MG63 (cell line): ENCODE measurements at regions not wholly inside any gene's neighbourhood (a gene's known extent, or its start where the extent isn't known, plus 50 kb on each side); places are given as distances from the start of the nearest gene placed in this dataset.

Source experiments
- DNase-seq: peaks from one replicate; pipeline ENCODE4 v3.0.0-alpha.2; 2020
- H3K27me3 ChIP-seq: fragments of 250-450 bp; sonication (Bioruptor Pico); 2 replicates; pipeline ENCODE4 v1.5.1; 2020; ENCODE audit warnings: mild to moderate bottlenecking, moderate library complexity
- H3K36me3 ChIP-seq: fragments of 250-450 bp; sonication (Bioruptor Pico); 2 replicates; pipeline ENCODE4 v1.5.1; 2020; ENCODE audit warnings: mild to moderate bottlenecking, moderate library complexity
- H3K4me3 ChIP-seq: fragments of 250-450 bp; sonication (Bioruptor Pico); 2 replicates; pipeline ENCODE4 v1.5.1; 2020; ENCODE audit warnings: mild to moderate bottlenecking, moderate library complexity
- H3K9me3 ChIP-seq: fragments of 250-450 bp; sonication (Bioruptor Pico); 2 replicates; pipeline ENCODE4 v1.5.1; 2020; ENCODE audit warnings: mild to moderate bottlenecking, moderate library complexity

GRCh38 chr13:63408331-63409189, 1992.9 kb upstream of the PCDH20 start:
- Histone ChIP-seq H3K4me3 (no peak overlapping the region), H3K36me3 (no peaks in the 10 kb centered on the region), H3K27me3 (no peaks in the 10 kb centered on the region), H3K9me3 (no peaks in the 10 kb centered on the region)
- DNase-seq: no peak

GRCh38 chr13:63403733-63404132, 1988.1 kb upstream of the PCDH20 start:
- DNase-seq: no peak
- no peaks in the 10 kb centered on the region for H3K27me3 ChIP-seq
- H3K36me3 ChIP-seq: no peaks in the 10 kb centered on the region
- H3K9me3 ChIP-seq: no peaks in the 10 kb centered on the region
- H3K4me3 ChIP-seq: no peak overlapping the region

- Histone ChIP-seq H3K4me3 (no peak overlapping the region), H3K27me3 (no peaks in the 10 kb centered on the region), H3K36me3 (no peaks in the 10 kb centered on the region), H3K9me3 (no peaks in the 10 kb centered on the region)
- DNase-seq: no peak
Measured at GRCh38 chr13:63396746-63397145, 1981.1 kb upstream of the PCDH20 start.

- Histone ChIP-seq H3K36me3 (no peaks in the 10 kb centered on the region), H3K9me3 (no peaks in the 10 kb centered on the region)
- no peak for DNase-seq
Measured at GRCh38 chr13:63393112-63393511, 1977.5 kb upstream of the PCDH20 start.

GRCh38 chr13:63389756-63390155, 1974.1 kb upstream of the PCDH20 start:
- DNase-seq: no peak
- Histone ChIP-seq H3K9me3 (no peaks in the 10 kb centered on the region), H3K4me3 (no peak overlapping the region), H3K36me3 (no peaks in the 10 kb centered on the region), H3K27me3 (no peaks in the 10 kb centered on the region)

More at GRCh38 chr13:63393112-63393511, 1977.5 kb upstream of the PCDH20 start:
- no peaks in the 10 kb centered on the region for H3K27me3 ChIP-seq
- no peak overlapping the region for H3K4me3 ChIP-seq

- no peak overlapping the region for H3K4me3 ChIP-seq
- H3K36me3 ChIP-seq: no peaks in the 10 kb centered on the region
- no peaks in the 10 kb centered on the region for H3K27me3 ChIP-seq
- H3K9me3 ChIP-seq: no peaks in the 10 kb centered on the region
- no peak for DNase-seq
Measured at GRCh38 chr13:63381078-63381859, 1965.6 kb upstream of the PCDH20 start.

- DNase-seq: no peak
Measured at GRCh38 chr13:63377986-63378385, 1962.3 kb upstream of the PCDH20 start.

GRCh38 chr13:63370101-63370500, 1954.5 kb upstream of the PCDH20 start:
- no peaks in the 10 kb centered on the region for H3K9me3 ChIP-seq
- DNase-seq: no peak
- no peak overlapping the region for H3K4me3 ChIP-seq
- no peaks in the 10 kb centered on the region for H3K36me3 ChIP-seq
- H3K27me3 ChIP-seq: no peaks in the 10 kb centered on the region

More at GRCh38 chr13:63377986-63378385, 1962.3 kb upstream of the PCDH20 start:
- H3K4me3 ChIP-seq: no peak overlapping the region
- H3K27me3 ChIP-seq: no peaks in the 10 kb centered on the region
- no peaks in the 10 kb centered on the region for H3K9me3 ChIP-seq
- no peaks in the 10 kb centered on the region for H3K36me3 ChIP-seq

- Histone ChIP-seq H3K36me3 (no peaks in the 10 kb centered on the region), H3K27me3 (no peaks in the 10 kb centered on the region), H3K9me3 (no peaks in the 10 kb centered on the region), H3K4me3 (no peak overlapping the region)
- peak; percentile 32 for DNase-seq
Measured at GRCh38 chr13:63367522-63368198, 1952.0 kb upstream of the PCDH20 start.

- H3K9me3 ChIP-seq: no peaks in the 10 kb centered on the region
- DNase-seq: no peak
- no peak overlapping the region for H3K4me3 ChIP-seq
- no peaks in the 10 kb centered on the region for H3K27me3 ChIP-seq
- no peaks in the 10 kb centered on the region for H3K36me3 ChIP-seq
Measured at GRCh38 chr13:63364159-63364558, 1948.5 kb upstream of the PCDH20 start.

- DNase-seq: no peak
- no peaks in the 10 kb centered on the region for H3K9me3 ChIP-seq
Measured at GRCh38 chr13:63351533-63351932, 1935.9 kb upstream of the PCDH20 start.

GRCh38 chr13:63351081-63351480, 1935.4 kb upstream of the PCDH20 start:
- Histone ChIP-seq H3K4me3 (no peak overlapping the region), H3K36me3 (no peaks in the 10 kb centered on the region), H3K27me3 (no peaks in the 10 kb centered on the region), H3K9me3 (no peaks in the 10 kb centered on the region)
- no peak for DNase-seq

More at GRCh38 chr13:63351533-63351932, 1935.9 kb upstream of the PCDH20 start:
- Histone ChIP-seq H3K4me3 (no peak overlapping the region), H3K36me3 (no peaks in the 10 kb centered on the region), H3K27me3 (no peaks in the 10 kb centered on the region)

GRCh38 chr13:63345835-63346234, 1930.2 kb upstream of the PCDH20 start:
- Histone ChIP-seq H3K27me3 (no peaks in the 10 kb centered on the region), H3K9me3 (no peaks in the 10 kb centered on the region), H3K4me3 (no peak overlapping the region), H3K36me3 (no peaks in the 10 kb centered on the region)
- no peak for DNase-seq

GRCh38 chr13:63344711-63345110, 1929.1 kb upstream of the PCDH20 start:
- no peak overlapping the region for H3K4me3 ChIP-seq
- H3K9me3 ChIP-seq: no peaks in the 10 kb centered on the region
- no peaks in the 10 kb centered on the region for H3K36me3 ChIP-seq
- no peaks in the 10 kb centered on the region for H3K27me3 ChIP-seq
- DNase-seq: no peak

- Histone ChIP-seq H3K9me3 (no peaks in the 10 kb centered on the region), H3K27me3 (no peaks in the 10 kb centered on the region), H3K36me3 (no peaks in the 10 kb centered on the region), H3K4me3 (no peak overlapping the region)
- DNase-seq: no peak
Measured at GRCh38 chr13:63337921-63338320, 1922.3 kb upstream of the PCDH20 start.

- H3K36me3 ChIP-seq: no peaks in the 10 kb centered on the region
- DNase-seq: no peak
- H3K27me3 ChIP-seq: no peaks in the 10 kb centered on the region
- no peaks in the 10 kb centered on the region for H3K9me3 ChIP-seq
- H3K4me3 ChIP-seq: no peak overlapping the region
Measured at GRCh38 chr13:63337041-63337440, 1921.4 kb upstream of the PCDH20 start.

- Histone ChIP-seq H3K27me3 (no peaks in the 10 kb centered on the region), H3K36me3 (no peaks in the 10 kb centered on the region), H3K4me3 (no peak overlapping the region), H3K9me3 (no peaks in the 10 kb centered on the region)
- no peak for DNase-seq
Measured at GRCh38 chr13:63336549-63336948, 1920.9 kb upstream of the PCDH20 start.
